ENCODE measurements at regions not wholly inside any gene's neighbourhood (a gene's known extent, or its start where the extent isn't known, plus 50 kb on each side); places are given as distances from the start of the nearest gene placed in this dataset.

GRCh38 chr2:228527197-228527881 lies 345.9 kb upstream of the SPHKAP start:
- Histone ChIP-seq H3K9ac (ENCODE audit: low read depth in 1 of 2, low read length in 2 of 2) (no peak overlapping the region), H3K36me3 (ENCODE audit: control insufficient read depth in 4 of 4, insufficient read depth in 3 of 4, low read depth in 1 of 4, low read length in 3 of 4) (no peaks in the 10 kb centered on the region), H3K27me3 (ENCODE audit: control insufficient read depth in 4 of 4, insufficient read depth in 4 of 4, low read length in 3 of 4) (no peaks in the 10 kb centered on the region), H3K4me1 (ENCODE audit: control insufficient read depth in 4 of 4, insufficient read depth in 4 of 4, low read length in 3 of 4) (no peaks in the 10 kb centered on the region), H3K27ac (ENCODE audit: low read depth in 1 of 2, low read length in 2 of 2) (no peak overlapping the region), H3K9me3 (ENCODE audit: control insufficient read depth in 4 of 4, low read length in 3 of 4) (peaks cover 0 to 4% (median 0%) of the 10 kb centered on the region in 4 donors), H3K4me3 (ENCODE audit: low read depth in 1 of 3, low read length in 3 of 3) (no peak overlapping the region)
- TF ChIP-seq GABPA (IDR thresholded peaks at IDR 0.05 in 1 of 2, conservative IDR thresholded peaks at IDR 0.05 in 1 of 2) (no peak), RXRA (IDR thresholded peaks at IDR 0.05) (no peak), TAF1 (conservative IDR thresholded peaks at IDR 0.05) (no peak), EGR1 (IDR thresholded peaks at IDR 0.05; ENCODE audit: low read depth in 2 of 2) (no peak), YY1 (IDR thresholded peaks at IDR 0.05) (no peak), MAX (IDR thresholded peaks at IDR 0.05) (no peak), FOXA1 (IDR thresholded peaks at IDR 0.05) (no peak), FOXA2 (IDR thresholded peaks at IDR 0.05) (no peak), NR2F2 (IDR thresholded peaks at IDR 0.05) (no peak)
- WGBS: 42% methylated on average over 3 of the region's 3 CpGs
- DNase-seq (ENCODE audit: low spot score): no peak

GRCh38 chr2:228526687-228527086 lies 345.2 kb upstream of the SPHKAP start:
- DNase-seq (ENCODE audit: low spot score): no peak
- Histone ChIP-seq H3K4me3 (ENCODE audit: low read depth in 1 of 3, low read length in 3 of 3) (no peak overlapping the region), H3K9ac (ENCODE audit: low read depth in 1 of 2, low read length in 2 of 2) (no peak overlapping the region), H3K4me1 (ENCODE audit: control insufficient read depth in 4 of 4, insufficient read depth in 4 of 4, low read length in 3 of 4) (no peaks in the 10 kb centered on the region), H3K9me3 (ENCODE audit: control insufficient read depth in 4 of 4, low read length in 3 of 4) (peaks cover 0 to 4% (median 0%) of the 10 kb centered on the region in 4 donors), H3K27me3 (ENCODE audit: control insufficient read depth in 4 of 4, insufficient read depth in 4 of 4, low read length in 3 of 4) (no peaks in the 10 kb centered on the region), H3K36me3 (ENCODE audit: control insufficient read depth in 4 of 4, insufficient read depth in 3 of 4, low read depth in 1 of 4, low read length in 3 of 4) (no peaks in the 10 kb centered on the region), H3K27ac (ENCODE audit: low read depth in 1 of 2, low read length in 2 of 2) (no peak overlapping the region)
- no peak for TF ChIP-seq ZBTB33 (IDR thresholded peaks at IDR 0.05)
- TF ChIP-seq, protein P1, sequence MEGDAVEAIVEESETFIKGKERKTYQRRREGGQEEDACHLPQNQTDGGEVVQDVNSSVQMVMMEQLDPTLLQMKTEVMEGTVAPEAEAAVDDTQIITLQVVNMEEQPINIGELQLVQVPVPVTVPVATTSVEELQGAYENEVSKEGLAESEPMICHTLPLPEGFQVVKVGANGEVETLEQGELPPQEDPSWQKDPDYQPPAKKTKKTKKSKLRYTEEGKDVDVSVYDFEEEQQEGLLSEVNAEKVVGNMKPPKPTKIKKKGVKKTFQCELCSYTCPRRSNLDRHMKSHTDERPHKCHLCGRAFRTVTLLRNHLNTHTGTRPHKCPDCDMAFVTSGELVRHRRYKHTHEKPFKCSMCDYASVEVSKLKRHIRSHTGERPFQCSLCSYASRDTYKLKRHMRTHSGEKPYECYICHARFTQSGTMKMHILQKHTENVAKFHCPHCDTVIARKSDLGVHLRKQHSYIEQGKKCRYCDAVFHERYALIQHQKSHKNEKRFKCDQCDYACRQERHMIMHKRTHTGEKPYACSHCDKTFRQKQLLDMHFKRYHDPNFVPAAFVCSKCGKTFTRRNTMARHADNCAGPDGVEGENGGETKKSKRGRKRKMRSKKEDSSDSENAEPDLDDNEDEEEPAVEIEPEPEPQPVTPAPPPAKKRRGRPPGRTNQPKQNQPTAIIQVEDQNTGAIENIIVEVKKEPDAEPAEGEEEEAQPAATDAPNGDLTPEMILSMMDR (IDR thresholded peaks at IDR 0.05; ENCODE audit: low read depth, low read length, missing input control): no peak
- TF ChIP-seq GABPA (IDR thresholded peaks at IDR 0.05 in 1 of 2, conservative IDR thresholded peaks at IDR 0.05 in 1 of 2): no peak
- TF ChIP-seq TAF1 (conservative IDR thresholded peaks at IDR 0.05): no peak
- no peak for TF ChIP-seq SP1 (IDR thresholded peaks at IDR 0.05)
- TF ChIP-seq FOXA2 (IDR thresholded peaks at IDR 0.05): no peak
- no peak for TF ChIP-seq EGR1 (IDR thresholded peaks at IDR 0.05; ENCODE audit: low read depth in 2 of 2)
- no peak for TF ChIP-seq RAD21 (IDR thresholded peaks at IDR 0.05)
- TF ChIP-seq RXRA (IDR thresholded peaks at IDR 0.05): no peak
- TF ChIP-seq FOXA1 (IDR thresholded peaks at IDR 0.05): no peak
- no peak for TF ChIP-seq NR2F2 (IDR thresholded peaks at IDR 0.05)
- TF ChIP-seq JUND (IDR thresholded peaks at IDR 0.05): no peak
- no peak for TF ChIP-seq REST (IDR thresholded peaks at IDR 0.05)
- WGBS: 64% methylated on average over 1 of the region's 1 CpG

Data from liver (tissue), 8 donors.